Loucy (cell line): ENCODE measurements at regions not wholly inside any gene's neighbourhood (a gene's known extent, or its start where the extent isn't known, plus 50 kb on each side); places are given as distances from the start of the nearest gene placed in this dataset.

Experiments
- H2AFZ ChIP-seq: fragments of 200-600 bp; sonication (generic); 2 replicates; pipeline ENCODE4 v1.6.0; 2016; ENCODE audit warnings: antibody characterized with exemption, mild to moderate bottlenecking, low read length, moderate library complexity
- H3F3A ChIP-seq: fragments of 200-600 bp; 2 replicates; pipeline ENCODE4 v1.6.0; 2016; ENCODE audit warnings: antibody characterized with exemption, low read depth, mild to moderate bottlenecking
- H3K27me3 ChIP-seq: fragments of 200-600 bp; sonication (generic); 2 replicates; pipeline ENCODE4 v1.6.1; 2014; ENCODE audit warnings: low read length, mild to moderate bottlenecking; ENCODE audit not compliant: insufficient read depth, poor library complexity, severe bottlenecking
- H3K36me3 ChIP-seq: fragments of 200-600 bp; sonication (generic); 2 replicates; pipeline ENCODE4 v1.6.1; 2016; ENCODE audit warnings: low read length; ENCODE audit not compliant: insufficient read depth
- H3K4me1 ChIP-seq: fragments of 200-600 bp; sonication (generic); 2 replicates; pipeline ENCODE4 v1.5.1; 2014; ENCODE audit warnings: low read length, mild to moderate bottlenecking; ENCODE audit not compliant: insufficient read depth, poor library complexity, severe bottlenecking
- H3K4me2 ChIP-seq: fragments of 200-600 bp; sonication (generic); 2 replicates; pipeline ENCODE4 v1.6.0; 2014; ENCODE audit warnings: antibody characterized with exemption, low read length, low read depth, mild to moderate bottlenecking; ENCODE audit not compliant: poor library complexity, severe bottlenecking
- H3K4me3 ChIP-seq: fragments of 200-600 bp; sonication (generic); 2 replicates; pipeline ENCODE4 v1.5.1; 2014; ENCODE audit warnings: low read length, mild to moderate bottlenecking, mixed read lengths; ENCODE audit not compliant: poor library complexity, severe bottlenecking
- H3K79me2 ChIP-seq: fragments of 200-600 bp; sonication (generic); 2 replicates; pipeline ENCODE4 v1.6.1; 2014; ENCODE audit warnings: low read length; ENCODE audit not compliant: insufficient read depth
- H3K9ac ChIP-seq: fragments of 200-600 bp; sonication (generic); 2 replicates; pipeline ENCODE4 v1.6.0; 2014; ENCODE audit warnings: mild to moderate bottlenecking, low read depth, low read length, moderate library complexity; ENCODE audit not compliant: poor library complexity, severe bottlenecking
- H3K9me2 ChIP-seq: fragments of 200-600 bp; sonication (generic); replicated peaks from 2 replicates; pipeline ENCODE4 v1.6.1; 2016; ENCODE audit warnings: low read depth, low read length, mixed read lengths
- H3K9me3 ChIP-seq: fragments of 200-600 bp; sonication (generic); 2 replicates; pipeline ENCODE4 v1.6.1; 2014; ENCODE audit warnings: mild to moderate bottlenecking, antibody characterized with exemption, low read length, low read depth; ENCODE audit not compliant: insufficient read depth
- H4K20me1 ChIP-seq: fragments of 200-600 bp; sonication (generic); 2 replicates; pipeline ENCODE4 v1.6.0; 2014; ENCODE audit warnings: antibody characterized with exemption, low read length, mild to moderate bottlenecking; ENCODE audit not compliant: insufficient read depth, poor library complexity, severe bottlenecking
- EZH2phosphoT487 ChIP-seq: fragments of 200-600 bp; IDR thresholded peaks from 2 replicates; pipeline ENCODE4 v1.6.1; 2018; ENCODE audit warnings: antibody characterized with exemption, mild to moderate bottlenecking, moderate library complexity, borderline replicate concordance
- TF ChIP-seq, protein P1 (sequence below): fragments of 200-600 bp; sonication (generic); conservative IDR thresholded peaks from 2 replicates; pipeline ENCODE4 v1.5.1; 2014; ENCODE audit warnings: mild to moderate bottlenecking, antibody characterized with exemption, low read length

GRCh38 chr4:126445596-126445995, 1130.8 kb downstream of the FAT4 start:
- no peaks in the 10 kb centered on the region for H3K27me3 ChIP-seq
- H3K79me2 ChIP-seq, result no peaks in the 10 kb centered on the region
- no peaks in the 10 kb centered on the region for H4K20me1 ChIP-seq
- no peaks in the 10 kb centered on the region for H3K4me1 ChIP-seq
- H3K4me2 ChIP-seq, result no peak overlapping the region
- TF ChIP-seq, protein P1, sequence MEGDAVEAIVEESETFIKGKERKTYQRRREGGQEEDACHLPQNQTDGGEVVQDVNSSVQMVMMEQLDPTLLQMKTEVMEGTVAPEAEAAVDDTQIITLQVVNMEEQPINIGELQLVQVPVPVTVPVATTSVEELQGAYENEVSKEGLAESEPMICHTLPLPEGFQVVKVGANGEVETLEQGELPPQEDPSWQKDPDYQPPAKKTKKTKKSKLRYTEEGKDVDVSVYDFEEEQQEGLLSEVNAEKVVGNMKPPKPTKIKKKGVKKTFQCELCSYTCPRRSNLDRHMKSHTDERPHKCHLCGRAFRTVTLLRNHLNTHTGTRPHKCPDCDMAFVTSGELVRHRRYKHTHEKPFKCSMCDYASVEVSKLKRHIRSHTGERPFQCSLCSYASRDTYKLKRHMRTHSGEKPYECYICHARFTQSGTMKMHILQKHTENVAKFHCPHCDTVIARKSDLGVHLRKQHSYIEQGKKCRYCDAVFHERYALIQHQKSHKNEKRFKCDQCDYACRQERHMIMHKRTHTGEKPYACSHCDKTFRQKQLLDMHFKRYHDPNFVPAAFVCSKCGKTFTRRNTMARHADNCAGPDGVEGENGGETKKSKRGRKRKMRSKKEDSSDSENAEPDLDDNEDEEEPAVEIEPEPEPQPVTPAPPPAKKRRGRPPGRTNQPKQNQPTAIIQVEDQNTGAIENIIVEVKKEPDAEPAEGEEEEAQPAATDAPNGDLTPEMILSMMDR, result no peak
- TF ChIP-seq EZH2phosphoT487, result no peak
- no peaks in the 10 kb centered on the region for H3K36me3 ChIP-seq
- H2AFZ ChIP-seq, result no peak overlapping the region
- H3K9me2 ChIP-seq, result no peaks in the 10 kb centered on the region
- no peak overlapping the region for H3K9ac ChIP-seq
- no peaks in the 10 kb centered on the region for H3K9me3 ChIP-seq
- H3F3A ChIP-seq, result no peaks in the 10 kb centered on the region
- no peak overlapping the region for H3K4me3 ChIP-seq

DNA sequence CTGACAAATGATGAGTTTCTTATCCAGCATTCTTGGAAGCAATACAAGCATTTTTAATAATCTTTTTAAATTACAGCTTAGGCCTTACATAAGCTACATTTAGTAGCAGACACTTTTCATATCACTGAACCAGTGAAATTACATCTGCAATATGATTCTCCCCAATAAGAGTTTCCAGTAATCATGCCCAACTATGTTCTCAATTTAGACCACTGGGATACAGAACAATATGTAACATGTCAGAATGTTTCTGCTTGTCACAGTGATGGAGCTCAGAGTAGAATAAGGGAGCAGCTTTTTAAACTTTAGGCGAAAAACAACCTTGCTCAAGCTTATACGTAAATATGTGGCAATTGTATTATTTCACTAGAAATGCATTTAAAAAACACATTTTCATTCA, 1132.2 kb downstream of the FAT4 start:
- H3K4me3 ChIP-seq, result no peak overlapping the region
- H3K4me1 ChIP-seq, result no peaks in the 10 kb centered on the region
- no peak overlapping the region for H3K9ac ChIP-seq
- H3K79me2 ChIP-seq, result no peaks in the 10 kb centered on the region
- no peaks in the 10 kb centered on the region for H3K9me3 ChIP-seq
- no peaks in the 10 kb centered on the region for H3K9me2 ChIP-seq
- no peak overlapping the region for H3K4me2 ChIP-seq
- H3K36me3 ChIP-seq, result no peaks in the 10 kb centered on the region
- TF ChIP-seq, protein P1, result no peak
- no peak for TF ChIP-seq EZH2phosphoT487
- H3F3A ChIP-seq, result no peaks in the 10 kb centered on the region
- no peaks in the 10 kb centered on the region for H4K20me1 ChIP-seq
- H3K27me3 ChIP-seq, result no peaks in the 10 kb centered on the region
- no peak overlapping the region for H2AFZ ChIP-seq

GRCh38 chr4:126448086-126448845, 1133.5 kb downstream of the FAT4 start:
- H2AFZ ChIP-seq, result no peak overlapping the region
- H3K4me3 ChIP-seq, result no peak overlapping the region
- no peaks in the 10 kb centered on the region for H3K4me1 ChIP-seq
- no peaks in the 10 kb centered on the region for H4K20me1 ChIP-seq
- H3K9me3 ChIP-seq, result no peaks in the 10 kb centered on the region
- H3K27me3 ChIP-seq, result no peaks in the 10 kb centered on the region
- TF ChIP-seq, protein P1, result no peak
- TF ChIP-seq EZH2phosphoT487, result no peak
- no peaks in the 10 kb centered on the region for H3F3A ChIP-seq
- H3K9me2 ChIP-seq, result no peaks in the 10 kb centered on the region
- H3K4me2 ChIP-seq, result no peak overlapping the region
- H3K9ac ChIP-seq, result no peak overlapping the region
- no peaks in the 10 kb centered on the region for H3K79me2 ChIP-seq
- no peaks in the 10 kb centered on the region for H3K36me3 ChIP-seq
